H1 (cell line): ENCODE measurements at regions not wholly inside any gene's neighbourhood (a gene's known extent, or its start where the extent isn't known, plus 50 kb on each side); places are given as distances from the start of the nearest gene placed in this dataset.
"Not testable (repeated sequence)": the region's sequence is repeated elsewhere in the genome, so short reads cannot be mapped to it uniquely, and the experiment has no call there.

Source experiments
- CBX5 ChIP-seq: fragments of 300-800, 300-1000 bp; sonication (generic); IDR thresholded peaks from 2 replicates; pipeline ENCODE4 v1.7.1; 2016; ENCODE audit warnings: antibody characterized with exemption, low read length, low read depth
- CREB1 ChIP-seq: IDR thresholded peaks from 2 replicates; pipeline ENCODE4 v1.6.1; 2012; ENCODE audit warnings: inconsistent platforms
- EGR1 ChIP-seq: IDR thresholded peaks from 2 replicates; pipeline ENCODE4 v1.6.1; 2011; ENCODE audit warnings: low read depth, low read length, borderline replicate concordance
- JUN ChIP-seq: IDR thresholded peaks from 2 replicates; pipeline ENCODE4 v1.6.1; 2011; ENCODE audit warnings: low read depth, mild to moderate bottlenecking, improper control_type of control experiment, low read length
- KDM5A ChIP-seq: fragments of 200-600 bp; IDR thresholded peaks from 2 replicates; pipeline ENCODE4 v1.7.1; 2012; ENCODE audit warnings: mild to moderate bottlenecking, low read length, inconsistent platforms, mixed read lengths
- POU5F1 ChIP-seq: IDR thresholded peaks from 2 replicates; pipeline ENCODE4 v1.6.1; 2011; ENCODE audit warnings: low read depth, mild to moderate bottlenecking, low read length, moderate library complexity
- RFX5 ChIP-seq: IDR thresholded peaks from 2 replicates; pipeline ENCODE4 v1.6.1; 2011; ENCODE audit warnings: low read depth, low read length, improper control_type of control experiment, borderline replicate concordance
- SIX5 ChIP-seq: IDR thresholded peaks from 2 replicates; pipeline ENCODE4 v1.6.1; 2011; ENCODE audit warnings: mild to moderate bottlenecking, low read depth, low read length
- TAF1 ChIP-seq: IDR thresholded peaks from 2 replicates; pipeline ENCODE4 v1.6.1; 2011; ENCODE audit warnings: mild to moderate bottlenecking, low read depth, low read length
- TF ChIP-seq, protein P1 (sequence below), 3 experiments: IDR thresholded peaks; 1 replicate in 2 of 3; 2 replicates in 1 of 3; pipeline versions ENCODE4 v1.5.1 to v1.6.1; 2011; ENCODE audit warnings: low read length in 3 of 3, mild to moderate bottlenecking in 3 of 3, inconsistent platforms in 2 of 3, low read depth in 1 of 3, moderate library complexity in 1 of 3; ENCODE audit not compliant: insufficient read depth in 1 of 3; ENCODE audit errors: control extremely low read depth in 1 of 3
- TF ChIP-seq, protein P2 (sequence below): IDR thresholded peaks from 2 replicates; pipeline ENCODE4 v1.6.1; 2012; ENCODE audit warnings: inconsistent platforms

GRCh38 chr2:87531968-87532715 lies 215.7 kb upstream of the PLGLB2 start:
- not testable (repeated sequence) for TF ChIP-seq SIX5, RFX5, TAF1, KDM5A, CBX5, CREB1, EGR1, POU5F1, JUN
- TF ChIP-seq, protein P1, sequence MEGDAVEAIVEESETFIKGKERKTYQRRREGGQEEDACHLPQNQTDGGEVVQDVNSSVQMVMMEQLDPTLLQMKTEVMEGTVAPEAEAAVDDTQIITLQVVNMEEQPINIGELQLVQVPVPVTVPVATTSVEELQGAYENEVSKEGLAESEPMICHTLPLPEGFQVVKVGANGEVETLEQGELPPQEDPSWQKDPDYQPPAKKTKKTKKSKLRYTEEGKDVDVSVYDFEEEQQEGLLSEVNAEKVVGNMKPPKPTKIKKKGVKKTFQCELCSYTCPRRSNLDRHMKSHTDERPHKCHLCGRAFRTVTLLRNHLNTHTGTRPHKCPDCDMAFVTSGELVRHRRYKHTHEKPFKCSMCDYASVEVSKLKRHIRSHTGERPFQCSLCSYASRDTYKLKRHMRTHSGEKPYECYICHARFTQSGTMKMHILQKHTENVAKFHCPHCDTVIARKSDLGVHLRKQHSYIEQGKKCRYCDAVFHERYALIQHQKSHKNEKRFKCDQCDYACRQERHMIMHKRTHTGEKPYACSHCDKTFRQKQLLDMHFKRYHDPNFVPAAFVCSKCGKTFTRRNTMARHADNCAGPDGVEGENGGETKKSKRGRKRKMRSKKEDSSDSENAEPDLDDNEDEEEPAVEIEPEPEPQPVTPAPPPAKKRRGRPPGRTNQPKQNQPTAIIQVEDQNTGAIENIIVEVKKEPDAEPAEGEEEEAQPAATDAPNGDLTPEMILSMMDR (IDR thresholded peaks at IDR 0.05; ENCODE audit: control extremely low read depth in 1 of 3, insufficient read depth in 1 of 3, low read depth in 1 of 3, low read length in 3 of 3) = not testable (repeated sequence)
- TF ChIP-seq, protein P2, sequence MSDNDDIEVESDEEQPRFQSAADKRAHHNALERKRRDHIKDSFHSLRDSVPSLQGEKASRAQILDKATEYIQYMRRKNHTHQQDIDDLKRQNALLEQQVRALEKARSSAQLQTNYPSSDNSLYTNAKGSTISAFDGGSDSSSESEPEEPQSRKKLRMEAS = not testable (repeated sequence)
